ENCODE measurements at regions not wholly inside any gene's neighbourhood (a gene's known extent, or its start where the extent isn't known, plus 50 kb on each side); places are given as distances from the start of the nearest gene placed in this dataset.

DNA sequence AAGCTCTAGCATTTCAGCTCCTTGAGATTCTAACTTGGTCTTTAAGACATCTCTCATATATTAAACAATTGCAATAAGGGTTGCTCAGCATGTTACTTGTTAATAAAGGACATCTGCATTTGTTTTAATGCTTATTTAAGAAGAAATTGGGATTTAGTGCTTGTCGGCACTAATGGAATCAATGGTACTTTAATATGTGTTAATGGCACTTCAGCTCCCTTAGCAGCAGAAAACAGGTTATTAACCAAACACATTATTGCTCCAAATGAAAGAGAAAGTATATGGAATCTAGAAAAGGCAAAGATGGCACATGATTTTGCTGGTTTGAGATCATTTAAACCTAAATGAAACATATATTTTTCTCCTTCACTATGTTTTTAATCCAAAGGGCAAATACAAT, 137.3 kb upstream of the GOLIM4 start:
- Mint-ChIP-seq H3K9me3 (ENCODE audit: unreplicated experiment) (no peaks in the 10 kb centered on the region), H3K27ac (ENCODE audit: unreplicated experiment) (no peak overlapping the region), H3K4me1 (ENCODE audit: low read depth, unreplicated experiment) (no peaks in the 10 kb centered on the region), H3K4me3 (ENCODE audit: unreplicated experiment) (no peak overlapping the region), H3K27me3 (ENCODE audit: low read depth, unreplicated experiment) (no peaks in the 10 kb centered on the region), H3K36me3 (ENCODE audit: low read depth, unreplicated experiment) (no peaks in the 10 kb centered on the region)
- Histone ChIP-seq H3K9me3 (ENCODE audit: insufficient read depth, low read depth, low read length) (no peaks in the 10 kb centered on the region), H4K20me1 (ENCODE audit: insufficient read depth, low read length) (no peaks in the 10 kb centered on the region), H3K27ac (ENCODE audit: low read depth, low read length) (no peak overlapping the region), H3K4me3 (ENCODE audit: insufficient read depth, low read depth, low read length) (no peak overlapping the region), H3K79me2 (ENCODE audit: insufficient read depth, low read length) (no peaks in the 10 kb centered on the region), H3K27me3 (ENCODE audit: insufficient read depth, low read length) (no peaks in the 10 kb centered on the region), H3K4me1 (ENCODE audit: insufficient read depth, low read length) (no peaks in the 10 kb centered on the region), H3K9ac (ENCODE audit: low read length) (no peak overlapping the region), H3K4me2 (ENCODE audit: low read length) (no peak overlapping the region), H3K36me3 (ENCODE audit: insufficient read depth, low read length) (no peaks in the 10 kb centered on the region), H2AFZ (ENCODE audit: low read depth, low read length) (no peak overlapping the region)
- TF ChIP-seq, protein P1, sequence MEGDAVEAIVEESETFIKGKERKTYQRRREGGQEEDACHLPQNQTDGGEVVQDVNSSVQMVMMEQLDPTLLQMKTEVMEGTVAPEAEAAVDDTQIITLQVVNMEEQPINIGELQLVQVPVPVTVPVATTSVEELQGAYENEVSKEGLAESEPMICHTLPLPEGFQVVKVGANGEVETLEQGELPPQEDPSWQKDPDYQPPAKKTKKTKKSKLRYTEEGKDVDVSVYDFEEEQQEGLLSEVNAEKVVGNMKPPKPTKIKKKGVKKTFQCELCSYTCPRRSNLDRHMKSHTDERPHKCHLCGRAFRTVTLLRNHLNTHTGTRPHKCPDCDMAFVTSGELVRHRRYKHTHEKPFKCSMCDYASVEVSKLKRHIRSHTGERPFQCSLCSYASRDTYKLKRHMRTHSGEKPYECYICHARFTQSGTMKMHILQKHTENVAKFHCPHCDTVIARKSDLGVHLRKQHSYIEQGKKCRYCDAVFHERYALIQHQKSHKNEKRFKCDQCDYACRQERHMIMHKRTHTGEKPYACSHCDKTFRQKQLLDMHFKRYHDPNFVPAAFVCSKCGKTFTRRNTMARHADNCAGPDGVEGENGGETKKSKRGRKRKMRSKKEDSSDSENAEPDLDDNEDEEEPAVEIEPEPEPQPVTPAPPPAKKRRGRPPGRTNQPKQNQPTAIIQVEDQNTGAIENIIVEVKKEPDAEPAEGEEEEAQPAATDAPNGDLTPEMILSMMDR (IDR thresholded peaks at IDR 0.05; ENCODE audit: insufficient read depth, low read depth, low read length): no peak
- no peak for TF ChIP-seq EZH2 (IDR thresholded peaks at IDR 0.05; ENCODE audit: insufficient read depth, low read length)
- DNase-seq (ENCODE audit: low read depth) (no peak), FAIRE-seq (no peak)

DNA sequence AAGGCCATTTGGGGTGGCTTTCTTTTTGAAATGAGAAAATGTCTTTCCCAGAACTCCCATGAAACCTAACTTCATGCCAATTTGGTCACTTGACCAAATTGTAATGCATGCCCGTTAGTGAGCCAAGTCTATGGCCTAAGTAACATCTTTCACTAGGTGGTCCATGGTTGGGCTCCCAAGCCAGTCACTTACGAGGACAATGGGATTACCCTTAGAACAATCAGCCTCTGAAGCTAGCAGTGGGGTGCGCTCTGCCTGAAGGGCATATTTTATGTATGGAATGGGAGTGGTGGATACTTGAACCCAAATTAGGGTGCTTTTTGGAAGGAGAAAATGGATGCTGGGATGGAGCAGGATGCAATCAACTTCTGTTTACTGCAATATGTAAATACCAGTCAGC, 127.4 kb upstream of the GOLIM4 start:
- Histone ChIP-seq H3K4me2 (ENCODE audit: low read length) (no peak overlapping the region), H3K36me3 (ENCODE audit: insufficient read depth, low read length) (no peaks in the 10 kb centered on the region), H4K20me1 (ENCODE audit: insufficient read depth, low read length) (no peaks in the 10 kb centered on the region), H2AFZ (ENCODE audit: low read depth, low read length) (no peak overlapping the region), H3K79me2 (ENCODE audit: insufficient read depth, low read length) (no peaks in the 10 kb centered on the region), H3K4me3 (ENCODE audit: insufficient read depth, low read depth, low read length) (no peak overlapping the region), H3K27ac (ENCODE audit: low read depth, low read length) (no peak overlapping the region), H3K9me3 (ENCODE audit: insufficient read depth, low read depth, low read length) (no peaks in the 10 kb centered on the region), H3K9ac (ENCODE audit: low read length) (no peak overlapping the region), H3K27me3 (ENCODE audit: insufficient read depth, low read length) (peaks cover 4% of the 10 kb centered on the region), H3K4me1 (ENCODE audit: insufficient read depth, low read length) (no peaks in the 10 kb centered on the region)
- DNase-seq (ENCODE audit: low read depth): no peak
- H3K4me1 Mint-ChIP-seq (ENCODE audit: low read depth, unreplicated experiment): no peaks in the 10 kb centered on the region
- TF ChIP-seq, protein P1 (IDR thresholded peaks at IDR 0.05; ENCODE audit: insufficient read depth, low read depth, low read length): no peak
- no peak for TF ChIP-seq EZH2 (IDR thresholded peaks at IDR 0.05; ENCODE audit: insufficient read depth, low read length)
- no peaks in the 10 kb centered on the region for H3K9me3 Mint-ChIP-seq (ENCODE audit: unreplicated experiment)
- no peak overlapping the region for H3K27ac Mint-ChIP-seq (ENCODE audit: unreplicated experiment)
- no peaks in the 10 kb centered on the region for H3K36me3 Mint-ChIP-seq (ENCODE audit: low read depth, unreplicated experiment)
- H3K4me3 Mint-ChIP-seq (ENCODE audit: unreplicated experiment): no peak overlapping the region
- FAIRE-seq: no peak
- peaks cover 3% of the 10 kb centered on the region for H3K27me3 Mint-ChIP-seq (ENCODE audit: low read depth, unreplicated experiment)

DNA sequence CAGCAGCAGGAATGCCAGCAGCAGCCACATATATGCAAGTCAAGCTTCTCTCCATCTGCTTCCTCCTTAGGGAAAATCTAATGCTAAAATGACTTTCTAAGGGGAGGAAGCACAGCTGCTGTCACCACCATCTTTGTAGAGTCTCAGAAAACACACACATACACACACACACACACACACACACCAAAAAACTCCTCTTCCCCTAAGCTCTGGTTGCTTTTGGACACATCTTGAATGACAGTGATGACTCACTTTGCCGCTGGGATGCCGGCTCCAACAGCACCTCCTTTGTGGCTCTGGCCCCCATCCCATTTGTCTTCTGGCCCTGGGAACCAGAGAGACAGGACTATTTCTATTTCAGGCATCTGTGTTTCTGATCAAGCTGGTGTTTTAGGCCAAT, 124.8 kb upstream of the GOLIM4 start:
- Histone ChIP-seq H3K79me2 (ENCODE audit: insufficient read depth, low read length) (no peaks in the 10 kb centered on the region), H3K27ac (ENCODE audit: low read depth, low read length) (no peak overlapping the region), H4K20me1 (ENCODE audit: insufficient read depth, low read length) (no peaks in the 10 kb centered on the region), H2AFZ (ENCODE audit: low read depth, low read length) (no peak overlapping the region), H3K4me2 (ENCODE audit: low read length) (no peak overlapping the region), H3K27me3 (ENCODE audit: insufficient read depth, low read length) (peaks cover 4% of the 10 kb centered on the region), H3K9ac (ENCODE audit: low read length) (no peak overlapping the region), H3K9me3 (ENCODE audit: insufficient read depth, low read depth, low read length) (no peaks in the 10 kb centered on the region), H3K36me3 (ENCODE audit: insufficient read depth, low read length) (no peaks in the 10 kb centered on the region), H3K4me1 (ENCODE audit: insufficient read depth, low read length) (no peaks in the 10 kb centered on the region), H3K4me3 (ENCODE audit: insufficient read depth, low read depth, low read length) (no peak overlapping the region)
- H3K4me3 Mint-ChIP-seq (ENCODE audit: unreplicated experiment): no peak overlapping the region
- peak; percentile 16 for DNase-seq (ENCODE audit: low read depth)
- H3K27ac Mint-ChIP-seq (ENCODE audit: unreplicated experiment): no peak overlapping the region
- H3K27me3 Mint-ChIP-seq (ENCODE audit: low read depth, unreplicated experiment): peaks cover 3% of the 10 kb centered on the region
- FAIRE-seq: no peak
- H3K4me1 Mint-ChIP-seq (ENCODE audit: low read depth, unreplicated experiment): no peaks in the 10 kb centered on the region
- no peak for TF ChIP-seq EZH2 (IDR thresholded peaks at IDR 0.05; ENCODE audit: insufficient read depth, low read length)
- TF ChIP-seq, protein P1 (IDR thresholded peaks at IDR 0.05; ENCODE audit: insufficient read depth, low read depth, low read length): no peak
- H3K36me3 Mint-ChIP-seq (ENCODE audit: low read depth, unreplicated experiment): no peaks in the 10 kb centered on the region
- H3K9me3 Mint-ChIP-seq (ENCODE audit: unreplicated experiment): no peaks in the 10 kb centered on the region
